ENCODE measurements at regions not wholly inside any gene's neighbourhood (a gene's known extent, or its start where the extent isn't known, plus 50 kb on each side); places are given as distances from the start of the nearest gene placed in this dataset.

DNA sequence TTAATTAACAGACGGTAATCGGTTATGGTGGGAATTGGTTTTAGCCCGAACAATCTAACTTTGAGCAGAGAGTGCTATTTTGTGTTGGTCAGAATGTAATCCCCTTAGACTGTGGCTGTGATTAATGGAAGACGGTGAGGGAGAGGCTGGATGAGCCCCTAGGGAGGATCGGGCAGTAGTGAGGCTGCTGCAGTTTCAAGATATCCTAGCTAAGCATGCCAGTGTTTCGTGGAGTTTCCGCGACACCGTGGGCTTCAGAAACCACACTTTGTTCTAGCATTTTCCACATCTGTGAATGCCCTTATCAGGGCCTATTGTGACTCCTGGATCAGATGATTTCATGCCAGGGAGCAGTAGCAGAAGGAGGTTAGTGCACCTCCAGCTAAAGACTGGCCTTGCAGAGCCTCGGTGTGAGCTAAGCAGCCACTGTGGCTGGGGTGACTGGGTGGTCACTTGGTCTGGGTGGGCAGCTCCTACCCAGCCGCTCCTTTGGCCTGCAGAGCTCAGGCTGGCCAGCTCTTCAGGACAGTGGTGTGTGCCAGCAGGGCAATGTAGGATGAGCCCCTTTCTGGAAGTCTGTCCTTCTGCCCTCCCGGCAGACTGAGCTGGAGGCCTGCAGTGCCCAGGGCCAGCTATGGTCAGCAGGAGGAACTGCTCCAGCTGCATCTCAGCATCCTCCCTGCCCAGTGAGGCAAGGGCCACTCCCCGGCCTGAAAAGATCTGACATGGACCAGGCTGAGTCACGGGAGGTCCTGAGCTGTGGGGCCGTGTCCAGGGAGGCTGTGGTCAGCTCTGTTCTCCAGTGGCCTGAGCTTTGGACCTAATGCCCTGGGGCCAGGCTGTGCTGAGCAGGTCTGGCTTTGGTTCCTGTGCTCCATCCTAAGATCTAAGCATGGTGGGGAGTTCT, 142.6 kb upstream of the GPC1 start:
- TF ChIP-seq, protein P1, sequence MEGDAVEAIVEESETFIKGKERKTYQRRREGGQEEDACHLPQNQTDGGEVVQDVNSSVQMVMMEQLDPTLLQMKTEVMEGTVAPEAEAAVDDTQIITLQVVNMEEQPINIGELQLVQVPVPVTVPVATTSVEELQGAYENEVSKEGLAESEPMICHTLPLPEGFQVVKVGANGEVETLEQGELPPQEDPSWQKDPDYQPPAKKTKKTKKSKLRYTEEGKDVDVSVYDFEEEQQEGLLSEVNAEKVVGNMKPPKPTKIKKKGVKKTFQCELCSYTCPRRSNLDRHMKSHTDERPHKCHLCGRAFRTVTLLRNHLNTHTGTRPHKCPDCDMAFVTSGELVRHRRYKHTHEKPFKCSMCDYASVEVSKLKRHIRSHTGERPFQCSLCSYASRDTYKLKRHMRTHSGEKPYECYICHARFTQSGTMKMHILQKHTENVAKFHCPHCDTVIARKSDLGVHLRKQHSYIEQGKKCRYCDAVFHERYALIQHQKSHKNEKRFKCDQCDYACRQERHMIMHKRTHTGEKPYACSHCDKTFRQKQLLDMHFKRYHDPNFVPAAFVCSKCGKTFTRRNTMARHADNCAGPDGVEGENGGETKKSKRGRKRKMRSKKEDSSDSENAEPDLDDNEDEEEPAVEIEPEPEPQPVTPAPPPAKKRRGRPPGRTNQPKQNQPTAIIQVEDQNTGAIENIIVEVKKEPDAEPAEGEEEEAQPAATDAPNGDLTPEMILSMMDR (IDR thresholded peaks at IDR 0.05): no peak
- TF ChIP-seq, protein P2, sequence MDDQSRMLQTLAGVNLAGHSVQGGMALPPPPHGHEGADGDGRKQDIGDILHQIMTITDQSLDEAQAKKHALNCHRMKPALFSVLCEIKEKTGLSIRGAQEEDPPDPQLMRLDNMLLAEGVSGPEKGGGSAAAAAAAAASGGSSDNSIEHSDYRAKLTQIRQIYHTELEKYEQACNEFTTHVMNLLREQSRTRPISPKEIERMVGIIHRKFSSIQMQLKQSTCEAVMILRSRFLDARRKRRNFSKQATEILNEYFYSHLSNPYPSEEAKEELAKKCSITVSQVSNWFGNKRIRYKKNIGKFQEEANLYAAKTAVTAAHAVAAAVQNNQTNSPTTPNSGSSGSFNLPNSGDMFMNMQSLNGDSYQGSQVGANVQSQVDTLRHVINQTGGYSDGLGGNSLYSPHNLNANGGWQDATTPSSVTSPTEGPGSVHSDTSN (IDR thresholded peaks at IDR 0.05): no peak
- TF ChIP-seq SIN3A (IDR thresholded peaks at IDR 0.05; ENCODE audit: borderline replicate concordance, low read depth, low read length) (no peak), RFX5 (IDR thresholded peaks at IDR 0.05; ENCODE audit: low read length) (no peak), CHD2 (IDR thresholded peaks at IDR 0.05; ENCODE audit: low read length, partially characterized antibody) (no peak), RCOR1 (IDR thresholded peaks at IDR 0.05; ENCODE audit: low read length) (no peak), TAF1 (IDR thresholded peaks at IDR 0.05; ENCODE audit: borderline replicate concordance, low read depth, low read length) (no peak)

All from SK-N-SH (cell line).